ENCODE measurements at regions not wholly inside any gene's neighbourhood (a gene's known extent, or its start where the extent isn't known, plus 50 kb on each side); places are given as distances from the start of the nearest gene placed in this dataset.

DNA sequence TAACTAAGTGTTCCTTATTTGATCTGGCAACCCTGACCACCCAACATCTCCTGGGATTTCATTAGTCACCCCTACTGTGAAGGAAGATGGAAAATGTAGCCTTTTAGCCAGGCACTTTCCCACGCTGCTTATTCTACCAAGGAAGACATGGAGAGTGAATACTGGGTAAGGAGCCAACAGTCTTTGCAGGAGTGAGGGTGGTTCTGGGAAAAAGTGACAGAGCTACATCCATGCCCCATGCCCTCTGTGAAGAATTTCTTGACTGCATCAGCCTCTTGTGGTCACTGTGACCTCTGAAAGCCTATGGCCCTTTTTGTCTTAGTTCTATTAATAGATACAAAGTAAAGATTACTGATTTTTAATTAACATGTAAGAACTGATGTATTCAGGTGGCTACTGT, 196.0 kb upstream of the EEA1 start:
- DNase-seq (ENCODE audit: low spot score in 2 of 2) (no peak), ATAC-seq (no peak)
- no peaks in the 10 kb centered on the region for H3K9me3 Mint-ChIP-seq
- H3K36me3 Mint-ChIP-seq = no peaks in the 10 kb centered on the region
- no peak overlapping the region for H3K27ac Mint-ChIP-seq

DNA sequence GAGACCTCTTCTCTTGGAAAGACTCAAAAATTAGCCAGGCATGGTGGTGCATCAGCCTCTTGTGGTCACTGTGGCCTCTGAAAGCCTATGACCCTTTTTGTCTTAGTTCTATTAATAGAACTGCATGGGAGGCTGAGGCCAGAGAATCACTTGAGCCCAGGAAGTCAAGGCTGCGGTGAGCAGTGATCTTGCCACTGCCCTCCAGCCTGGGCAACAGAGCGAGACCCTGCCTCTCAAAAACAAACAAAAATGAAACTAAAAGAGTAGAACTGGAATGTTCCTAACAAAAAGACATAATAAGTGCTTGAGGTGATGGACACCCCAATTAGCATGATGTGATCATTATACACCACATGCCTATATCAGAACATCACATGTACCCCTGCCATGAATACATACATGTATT, 197.0 kb upstream of the EEA1 start:
- H3K36me3 Mint-ChIP-seq = no peaks in the 10 kb centered on the region
- DNase-seq (ENCODE audit: low spot score in 2 of 2) = no peak
- no peak for ATAC-seq
- no peak overlapping the region for H3K27ac Mint-ChIP-seq
- H3K9me3 Mint-ChIP-seq = no peaks in the 10 kb centered on the region

DNA sequence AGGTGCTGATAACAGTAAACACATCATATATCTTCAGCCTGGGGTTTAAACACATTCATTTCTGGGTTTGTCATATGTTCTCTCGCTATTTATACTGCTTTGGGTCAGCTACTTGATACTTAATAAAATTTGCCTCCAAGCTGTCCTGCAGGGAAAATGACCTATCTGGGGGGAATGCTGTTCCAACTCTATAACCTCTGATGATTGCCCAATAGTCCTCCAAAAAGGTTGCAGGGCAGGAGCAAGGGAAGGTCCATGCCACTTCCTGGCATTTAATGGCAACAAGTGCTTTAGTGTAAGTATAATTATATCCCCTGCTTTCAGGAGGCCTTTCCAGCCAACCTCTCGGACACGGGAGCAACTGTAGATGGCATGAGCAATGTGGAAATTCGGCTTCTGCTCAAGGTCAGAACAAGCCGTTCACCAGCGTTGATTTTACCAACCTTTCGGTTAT, 198.0 kb upstream of the EEA1 start:
- Mint-ChIP-seq H3K36me3 (no peaks in the 10 kb centered on the region), H3K27ac (no peak overlapping the region), H3K9me3 (no peaks in the 10 kb centered on the region)
- ATAC-seq (no peak), DNase-seq (ENCODE audit: low spot score in 2 of 2) (no peak)

DNA sequence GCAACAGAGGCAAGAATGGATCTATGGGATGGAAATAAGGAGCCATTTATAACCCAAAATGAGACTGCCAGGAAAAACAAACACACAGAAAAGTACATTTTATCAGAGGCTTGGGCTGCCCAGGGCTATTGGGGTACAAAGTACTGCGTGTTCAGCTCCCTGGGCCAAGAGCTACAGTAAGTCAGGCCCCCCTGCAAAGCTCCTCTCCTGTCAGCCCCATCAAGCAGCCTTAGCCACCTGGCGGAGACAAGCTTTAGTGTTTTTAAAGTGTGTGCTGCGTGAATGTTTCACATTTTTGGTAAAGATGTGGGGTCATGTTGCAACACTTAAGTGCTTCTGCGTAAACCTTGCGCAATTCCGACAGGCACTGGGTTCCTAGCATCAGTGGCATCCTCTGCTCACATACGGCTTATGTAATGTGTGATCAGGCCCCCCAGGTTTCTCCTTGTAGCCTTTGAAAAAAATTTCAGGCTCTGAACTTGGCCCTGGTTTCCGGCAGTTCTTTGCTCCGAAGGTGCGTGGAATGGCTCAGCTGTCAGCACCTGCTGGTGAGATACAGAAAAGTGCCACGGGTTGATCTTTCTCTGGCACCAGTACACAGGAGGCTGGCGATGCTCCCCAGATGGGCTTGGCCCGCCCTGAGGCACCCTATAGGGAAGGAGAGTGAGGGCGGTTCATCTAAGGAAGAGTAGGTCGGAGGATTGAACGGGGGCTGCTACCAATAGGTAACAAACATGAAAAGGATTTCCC, 198.7 kb upstream of the EEA1 start:
- Mint-ChIP-seq H3K36me3 (no peaks in the 10 kb centered on the region), H3K27ac (no peak overlapping the region), H3K9me3 (no peaks in the 10 kb centered on the region)
- DNase-seq (ENCODE audit: low spot score in 2 of 2) = no peak
- ATAC-seq = no peak

DNA sequence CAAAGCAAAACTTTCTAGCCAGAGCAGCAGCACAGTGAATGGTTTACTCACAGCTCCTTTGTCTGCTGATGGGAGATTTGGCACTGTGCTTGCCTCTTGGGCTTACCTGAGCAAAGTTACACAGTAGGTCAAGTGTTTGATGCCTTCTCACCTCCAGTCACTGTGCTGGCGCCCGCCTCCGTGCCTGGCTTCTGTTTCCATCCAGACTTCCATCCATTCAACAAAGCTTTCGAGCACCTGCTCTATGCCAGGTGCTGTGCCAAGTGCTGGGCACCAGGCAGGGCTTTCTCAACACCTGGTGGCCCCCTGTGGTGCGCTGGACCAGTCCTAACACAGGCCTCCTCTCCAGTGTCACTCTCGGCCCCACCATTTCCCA, 199.2 kb upstream of the EEA1 start:
- no peaks in the 10 kb centered on the region for H3K36me3 Mint-ChIP-seq
- H3K9me3 Mint-ChIP-seq = no peaks in the 10 kb centered on the region
- ATAC-seq (no peak), DNase-seq (ENCODE audit: low spot score in 2 of 2) (no peak)
- no peak overlapping the region for H3K27ac Mint-ChIP-seq

DNA sequence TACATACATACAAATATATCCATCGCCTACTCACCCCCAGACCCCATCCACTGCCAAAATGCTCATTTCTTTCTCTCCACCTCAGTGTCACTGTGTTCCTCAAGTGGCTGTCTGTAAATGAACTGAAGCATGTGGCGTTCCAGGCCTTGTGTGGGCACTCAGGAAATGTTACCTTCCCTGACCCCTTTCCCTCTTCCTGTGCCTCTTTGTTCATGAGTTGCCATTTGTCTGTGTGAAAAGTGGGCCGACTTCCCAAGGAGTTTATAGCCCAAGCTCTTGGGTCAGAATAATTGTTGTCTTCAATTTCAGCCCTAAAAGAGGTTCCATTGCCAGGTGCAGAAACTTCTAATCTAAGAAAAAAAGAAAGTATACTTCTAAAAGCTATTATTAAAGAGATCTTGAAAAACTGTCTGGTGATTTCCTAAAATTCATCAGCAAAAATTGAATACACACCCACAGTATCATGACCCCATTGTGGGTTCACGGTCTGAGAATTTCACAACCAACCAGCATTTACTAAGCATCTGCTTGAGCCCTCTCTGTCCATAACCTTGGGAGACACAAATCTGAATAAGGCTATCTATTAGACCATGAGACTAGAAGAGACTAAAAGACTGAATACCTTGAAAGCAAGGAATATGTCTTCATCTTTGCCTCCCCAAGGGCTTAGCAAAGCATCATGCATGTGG, 201.4 kb upstream of the EEA1 start:
- H3K9me3 Mint-ChIP-seq = no peaks in the 10 kb centered on the region
- no peak for ATAC-seq
- DNase-seq (ENCODE audit: low spot score in 2 of 2) = no peak
- H3K36me3 Mint-ChIP-seq = no peaks in the 10 kb centered on the region
- H3K27ac Mint-ChIP-seq = no peak overlapping the region

DNA sequence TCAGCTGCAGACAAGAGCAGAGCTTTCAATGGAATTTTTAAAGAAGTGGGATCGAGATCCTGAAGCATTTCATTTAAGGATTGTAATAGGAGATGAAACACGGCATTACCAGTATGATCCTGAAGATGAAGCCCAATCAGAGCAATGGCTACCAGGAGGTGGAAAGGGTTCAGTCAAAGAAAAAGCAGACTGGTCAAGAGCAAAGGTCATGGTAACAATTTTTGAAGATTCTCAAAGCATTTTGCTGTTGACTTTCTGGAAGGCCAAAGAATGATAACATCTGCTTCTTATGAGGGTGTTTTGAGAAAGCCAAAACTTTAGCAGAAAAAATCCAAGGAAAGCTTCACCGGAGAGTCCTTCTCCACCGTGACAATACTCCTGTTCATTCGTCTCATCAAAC, 204.3 kb upstream of the EEA1 start:
- H3K27ac Mint-ChIP-seq = no peak overlapping the region
- H3K36me3 Mint-ChIP-seq = no peaks in the 10 kb centered on the region
- H3K9me3 Mint-ChIP-seq = no peaks in the 10 kb centered on the region
- no peak for ATAC-seq
- DNase-seq (ENCODE audit: low spot score in 2 of 2) = no peak

DNA sequence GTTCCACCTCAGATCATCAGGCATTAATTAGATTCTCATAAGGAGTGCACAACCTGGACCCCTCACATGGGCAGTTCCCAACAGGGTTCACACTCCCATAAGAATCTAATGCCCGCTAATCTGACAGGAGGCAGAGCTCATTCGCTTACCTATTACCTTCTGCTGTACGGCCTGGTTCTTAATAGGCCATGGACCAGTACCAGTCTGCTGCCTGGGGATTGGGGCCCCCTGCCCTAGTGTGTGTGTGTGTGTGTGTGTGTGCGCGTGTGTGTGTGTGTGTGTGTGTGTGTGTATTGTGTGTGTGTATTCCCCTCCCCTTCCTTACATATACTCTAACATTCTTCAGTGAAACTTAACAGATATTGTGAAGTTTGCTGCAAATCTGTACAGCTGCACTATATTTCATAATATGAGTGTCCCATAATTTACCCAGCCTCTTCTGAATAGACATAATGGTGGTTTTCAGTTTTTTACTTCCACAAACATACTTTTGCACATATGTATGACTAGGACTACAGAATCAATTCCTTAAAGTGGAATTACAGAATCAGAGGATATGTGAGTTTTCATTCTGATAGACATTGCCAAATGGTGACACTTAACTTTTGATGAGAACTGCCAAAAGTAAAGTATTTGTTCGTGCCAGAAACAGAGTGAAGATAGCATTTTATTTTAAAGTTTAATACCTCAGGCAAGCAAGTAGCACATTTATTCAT, 205.2 kb upstream of the EEA1 start:
- Mint-ChIP-seq H3K27ac (no peak overlapping the region), H3K9me3 (no peaks in the 10 kb centered on the region), H3K36me3 (no peaks in the 10 kb centered on the region)
- ATAC-seq (no peak), DNase-seq (ENCODE audit: low spot score in 2 of 2) (no peak)

DNA sequence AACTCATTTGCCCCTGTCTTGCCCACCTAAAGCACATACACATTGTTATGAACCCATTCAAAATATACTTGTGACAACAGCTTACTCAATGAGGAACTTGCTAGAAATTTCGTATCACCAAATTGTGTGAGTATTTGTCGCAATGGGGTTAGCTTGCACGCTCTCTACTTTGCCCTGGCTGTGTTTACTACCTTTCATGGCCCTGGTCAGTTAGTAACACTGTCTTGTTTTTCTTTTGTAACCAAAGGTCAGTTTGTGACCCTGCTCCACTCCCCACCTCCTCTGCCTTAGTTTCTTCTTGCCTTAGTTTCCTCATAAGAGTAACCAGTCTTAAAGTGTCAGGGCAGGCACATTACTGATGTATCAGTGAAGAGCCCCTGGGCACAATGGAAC, 205.8 kb upstream of the EEA1 start:
- H3K27ac Mint-ChIP-seq = no peak overlapping the region
- no peak for DNase-seq (ENCODE audit: low spot score in 2 of 2)
- H3K36me3 Mint-ChIP-seq = no peaks in the 10 kb centered on the region
- no peaks in the 10 kb centered on the region for H3K9me3 Mint-ChIP-seq
- no peak for ATAC-seq

DNA sequence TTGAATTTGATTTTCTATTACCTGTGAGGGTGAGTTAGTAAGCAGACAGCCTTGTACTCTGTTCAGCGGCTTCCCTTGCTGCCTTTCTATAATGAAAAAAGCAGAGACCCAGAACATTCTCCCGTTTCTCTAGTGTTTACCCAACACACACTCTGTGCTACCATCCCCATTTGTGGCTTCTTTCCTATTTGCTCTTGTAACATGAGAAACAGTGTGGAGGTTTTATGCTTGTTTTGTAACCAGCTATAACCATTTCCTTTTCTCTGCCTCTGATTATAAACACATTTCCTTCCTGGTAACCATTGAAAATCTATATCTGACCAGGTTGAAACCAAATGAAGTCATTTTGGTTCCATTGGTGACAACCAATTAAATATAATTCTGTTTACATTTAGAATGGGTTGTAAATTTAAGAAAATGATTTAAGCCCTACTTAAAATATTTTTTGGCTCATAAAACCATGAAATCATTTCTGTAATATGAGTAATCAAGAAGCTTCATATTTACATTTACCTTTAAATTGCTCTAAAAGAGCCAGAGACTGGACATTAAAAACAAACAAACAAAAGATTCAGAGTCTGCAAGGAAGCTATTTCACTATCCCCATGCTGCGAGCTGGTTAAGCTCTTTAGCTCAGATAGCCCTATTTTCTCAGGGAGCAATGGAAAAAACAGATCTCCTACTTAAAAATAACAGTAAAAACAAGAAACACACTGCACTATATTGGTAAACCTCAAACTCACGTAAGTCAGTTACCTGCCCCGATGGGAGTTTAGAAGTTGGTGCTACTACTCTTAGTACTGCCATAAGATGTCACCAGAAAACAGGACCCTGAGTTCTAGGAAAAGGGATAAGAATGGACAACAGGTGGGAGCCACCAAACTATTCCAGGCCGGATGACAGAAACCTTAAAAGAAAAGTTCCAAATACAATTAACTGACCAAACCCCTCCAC, 206.5 kb upstream of the EEA1 start:
- peak in 1 of 2 donors; percentile 79 for ATAC-seq
- no peak overlapping the region for H3K27ac Mint-ChIP-seq
- H3K9me3 Mint-ChIP-seq = no peaks in the 10 kb centered on the region
- no peak for DNase-seq (ENCODE audit: low spot score in 2 of 2)
- H3K36me3 Mint-ChIP-seq = no peaks in the 10 kb centered on the region

DNA sequence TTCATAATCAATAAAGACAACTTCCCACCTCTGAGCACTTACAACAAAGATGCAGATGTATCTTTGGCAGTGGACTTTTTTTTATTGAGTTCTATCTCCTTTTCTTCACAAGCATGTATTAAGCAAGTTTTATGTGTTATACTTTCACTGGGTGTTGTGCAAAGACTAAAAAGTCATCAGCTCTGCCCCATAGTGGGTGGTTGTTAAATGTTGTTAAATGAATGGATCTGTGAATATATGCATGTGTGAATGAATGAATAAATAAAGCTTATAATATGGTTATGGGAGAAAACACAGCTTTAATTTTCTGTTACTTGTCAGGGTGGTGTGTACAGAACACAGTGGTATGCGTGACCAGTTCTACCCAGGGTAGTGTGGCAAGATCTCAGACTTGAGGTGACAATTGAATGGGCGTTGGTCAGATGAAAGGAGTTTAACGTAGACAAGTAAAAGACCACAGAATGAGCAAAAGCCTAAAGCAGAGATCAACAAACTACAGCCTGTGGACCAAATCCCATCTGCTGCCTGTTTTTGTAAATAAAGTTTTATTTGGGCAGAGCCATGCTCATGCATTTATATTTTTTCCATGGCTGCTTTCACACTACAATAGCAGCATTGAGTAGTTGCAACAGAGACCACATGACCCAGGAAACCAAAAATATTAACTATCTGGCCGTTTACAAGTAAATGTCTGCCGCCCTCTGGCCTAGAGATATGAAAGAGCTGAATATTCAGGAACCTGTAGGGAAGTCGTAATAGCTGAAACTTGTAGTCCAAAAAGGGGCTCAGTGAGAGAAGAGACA, 207.4 kb upstream of the EEA1 start:
- Mint-ChIP-seq H3K27ac (no peak overlapping the region), H3K9me3 (peaks cover 3 to 5% of the 10 kb centered on the region in 2 donors), H3K36me3 (no peaks in the 10 kb centered on the region)
- ATAC-seq (peak in 1 of 2 donors; percentile 6), DNase-seq (ENCODE audit: low spot score in 2 of 2) (no peak)

DNA sequence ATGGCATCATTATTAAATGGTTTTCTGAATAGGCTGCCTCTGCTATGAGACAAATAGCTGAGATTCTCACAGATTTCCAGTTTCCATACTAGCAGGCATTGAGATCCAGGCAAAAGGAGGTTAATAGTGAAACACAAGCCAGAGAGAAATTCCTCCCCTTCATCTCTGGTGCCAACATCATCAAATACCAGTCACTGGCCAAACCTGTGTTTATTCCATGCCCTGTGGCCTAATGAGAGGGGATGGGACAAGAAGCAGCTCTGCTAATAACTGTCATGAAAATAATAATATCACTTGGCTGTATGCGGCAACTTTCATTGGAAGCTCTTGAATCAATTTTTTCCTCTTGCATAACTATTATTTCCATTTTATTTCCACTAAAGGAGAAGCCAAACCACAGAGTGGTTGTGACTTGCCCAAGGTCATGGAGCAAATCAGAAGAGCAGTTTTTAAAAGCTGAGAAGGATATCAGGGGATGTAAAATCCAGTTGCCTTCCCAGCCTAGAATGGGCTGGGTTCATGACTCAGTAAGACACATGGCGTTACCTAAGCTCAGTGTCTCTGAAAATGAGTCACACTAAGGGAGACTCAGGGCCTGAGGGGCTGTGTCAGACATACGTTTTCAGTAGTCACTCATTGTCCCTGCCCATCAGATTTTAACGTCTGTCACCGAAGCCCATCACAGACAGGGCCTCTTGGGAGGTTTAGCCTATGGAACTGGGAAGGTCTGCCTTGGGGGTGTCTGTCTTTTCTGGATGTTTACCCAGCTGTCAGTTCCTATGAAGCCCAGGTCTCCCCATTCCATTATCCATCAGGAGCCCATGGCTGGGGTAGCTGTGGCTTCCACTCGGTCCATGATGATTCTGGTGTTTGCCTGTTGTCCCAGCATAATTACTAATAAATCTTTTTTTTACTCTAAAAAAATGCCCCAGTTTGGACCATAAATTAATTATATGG, 208.8 kb upstream of the EEA1 start:
- no peak for DNase-seq (ENCODE audit: low spot score in 2 of 2)
- peak overlapping the region in 1 of 2 donors; percentile 65 for H3K27ac Mint-ChIP-seq
- peak; percentile 70 to 76 for ATAC-seq
- no peaks in the 10 kb centered on the region for H3K36me3 Mint-ChIP-seq
- H3K9me3 Mint-ChIP-seq = peaks cover 3 to 5% of the 10 kb centered on the region in 2 donors

DNA sequence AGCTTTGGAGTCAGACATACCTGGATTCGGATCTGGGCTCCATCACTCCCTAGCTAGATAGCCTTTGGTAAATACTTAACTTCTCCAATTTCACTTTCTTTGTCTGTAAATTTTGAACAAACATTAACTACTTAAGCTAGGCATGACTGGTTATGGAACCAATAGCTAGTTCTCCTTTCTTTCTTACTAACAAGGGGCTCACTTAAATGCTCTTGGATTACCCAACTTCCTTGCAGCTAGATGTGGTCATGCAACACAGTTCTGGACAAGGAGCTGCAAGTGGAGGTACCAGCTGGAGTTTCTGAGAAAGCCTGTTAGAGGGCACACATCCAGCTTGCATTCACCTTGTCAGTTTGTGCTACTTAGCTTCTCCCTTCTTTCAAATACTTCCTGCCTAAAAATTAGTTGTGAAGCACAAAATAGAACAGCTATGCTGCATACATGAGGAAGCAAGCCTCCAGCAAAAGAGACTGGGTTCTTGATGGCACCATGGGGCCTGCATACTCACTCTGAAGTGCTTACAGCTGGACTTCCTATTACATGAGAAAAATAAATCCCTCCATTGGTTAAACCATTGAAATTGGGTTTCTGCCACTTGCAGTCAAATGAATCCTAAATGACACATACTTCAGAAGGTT, 210.1 kb upstream of the EEA1 start:
- ATAC-seq (no peak), DNase-seq (ENCODE audit: low spot score in 2 of 2) (no peak)
- Mint-ChIP-seq H3K27ac (no peak overlapping the region), H3K9me3 (peaks cover 3 to 5% of the 10 kb centered on the region in 2 donors), H3K36me3 (no peaks in the 10 kb centered on the region)

DNA sequence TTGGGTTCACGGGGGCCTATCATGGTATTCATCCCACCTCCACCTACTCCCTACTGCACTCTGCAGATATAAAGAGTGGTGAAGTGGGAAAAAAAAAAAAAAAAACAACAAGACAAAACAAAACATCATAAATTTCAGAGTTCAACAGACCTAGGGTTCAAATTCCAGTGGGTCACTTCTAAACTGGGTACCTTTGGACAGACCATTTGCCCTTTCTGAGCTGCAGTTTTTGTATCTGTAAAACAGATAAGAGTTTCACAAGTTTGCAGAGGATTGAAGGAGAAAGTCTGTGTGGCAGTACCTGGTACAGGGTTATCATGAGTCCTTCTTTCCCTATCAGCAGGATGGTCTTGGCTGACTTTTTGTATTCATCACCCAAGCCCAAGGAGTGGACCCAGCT, 211.2 kb upstream of the EEA1 start:
- peaks cover 3 to 5% of the 10 kb centered on the region in 2 donors for H3K9me3 Mint-ChIP-seq
- ATAC-seq = no peak
- H3K36me3 Mint-ChIP-seq = no peaks in the 10 kb centered on the region
- H3K27ac Mint-ChIP-seq = peak overlapping the region in 1 of 2 donors; percentile 23
- DNase-seq (ENCODE audit: low spot score in 2 of 2) = no peak

All from activated naive CD4-positive, alpha-beta T cell treated with anti-CD3 and anti-CD28 coated beads, Interleukin-2, amount 50 U/mL, for 72 hours (primary cell).